Coronary artery (tissue), 2 donors: ENCODE measurements at regions not wholly inside any gene's neighbourhood (a gene's known extent, or its start where the extent isn't known, plus 50 kb on each side); places are given as distances from the start of the nearest gene placed in this dataset.
"Not testable (repeated sequence)": the region's sequence is repeated elsewhere in the genome, so short reads cannot be mapped to it uniquely, and the experiment has no call there.

ENCODE experiments used
- DNase-seq: peaks from one replicate; pipeline ENCODE4 v3.0.0-alpha.2; 2017; ENCODE audit warnings: low spot score
- H3K27ac ChIP-seq, 2 donors: fragments of 200-600 bp; sonication (generic); one replicate each; pipeline ENCODE4 v1.5.1; 2016 to 2019
- H3K4me3 ChIP-seq: fragments of 200-600 bp; sonication (generic); 2 replicates; pipeline ENCODE4 v1.5.1; 2016; ENCODE audit warnings: mild to moderate bottlenecking, moderate library complexity
- TF ChIP-seq, protein P1 (sequence below): fragments of 200-600 bp; sonication (generic); IDR thresholded peaks from one replicate; pipeline ENCODE4 v1.5.1; 2019; ENCODE audit warnings: antibody characterized with exemption

DNA sequence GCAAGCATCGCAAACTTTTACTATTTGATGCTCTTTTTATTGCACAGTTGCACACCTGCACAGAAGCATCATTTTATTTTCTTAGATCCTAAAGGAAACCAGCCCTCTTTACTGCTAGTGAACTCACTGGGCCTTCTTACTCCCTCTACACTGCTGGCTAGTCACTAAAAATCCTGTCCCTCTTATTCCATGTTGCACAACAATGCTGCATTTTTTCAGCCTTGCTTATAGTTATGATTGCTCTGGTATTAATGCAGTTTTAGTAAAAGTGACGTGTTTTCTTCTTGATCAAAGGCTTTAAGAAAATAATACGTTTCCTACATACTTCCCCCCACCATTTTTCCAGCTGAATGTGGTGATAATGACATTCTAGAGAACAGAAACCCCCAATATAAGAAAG lies 132.9 kb upstream of the FAM3C start:
- Histone ChIP-seq H3K27ac (no peak overlapping the region), H3K4me3 (no peak overlapping the region)
- TF ChIP-seq, protein P1, sequence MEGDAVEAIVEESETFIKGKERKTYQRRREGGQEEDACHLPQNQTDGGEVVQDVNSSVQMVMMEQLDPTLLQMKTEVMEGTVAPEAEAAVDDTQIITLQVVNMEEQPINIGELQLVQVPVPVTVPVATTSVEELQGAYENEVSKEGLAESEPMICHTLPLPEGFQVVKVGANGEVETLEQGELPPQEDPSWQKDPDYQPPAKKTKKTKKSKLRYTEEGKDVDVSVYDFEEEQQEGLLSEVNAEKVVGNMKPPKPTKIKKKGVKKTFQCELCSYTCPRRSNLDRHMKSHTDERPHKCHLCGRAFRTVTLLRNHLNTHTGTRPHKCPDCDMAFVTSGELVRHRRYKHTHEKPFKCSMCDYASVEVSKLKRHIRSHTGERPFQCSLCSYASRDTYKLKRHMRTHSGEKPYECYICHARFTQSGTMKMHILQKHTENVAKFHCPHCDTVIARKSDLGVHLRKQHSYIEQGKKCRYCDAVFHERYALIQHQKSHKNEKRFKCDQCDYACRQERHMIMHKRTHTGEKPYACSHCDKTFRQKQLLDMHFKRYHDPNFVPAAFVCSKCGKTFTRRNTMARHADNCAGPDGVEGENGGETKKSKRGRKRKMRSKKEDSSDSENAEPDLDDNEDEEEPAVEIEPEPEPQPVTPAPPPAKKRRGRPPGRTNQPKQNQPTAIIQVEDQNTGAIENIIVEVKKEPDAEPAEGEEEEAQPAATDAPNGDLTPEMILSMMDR, result no peak
- no peak for DNase-seq

- not testable (repeated sequence) for H3K4me3 ChIP-seq, DNase-seq, H3K27ac ChIP-seq
Measured at GRCh38 chr7:121526210-121526609, 130.1 kb upstream of the FAM3C start.

GRCh38 chr7:121525155-121525819 lies 129.2 kb upstream of the FAM3C start:
- DNase-seq, result no peak
- TF ChIP-seq, protein P1, result no peak
- H3K27ac ChIP-seq, result no peak overlapping the region
- H3K4me3 ChIP-seq, result no peak overlapping the region

GRCh38 chr7:121521711-121522400 lies 125.7 kb upstream of the FAM3C start:
- DNase-seq, result no peak
- Histone ChIP-seq H3K4me3 (no peak overlapping the region), H3K27ac (no peak overlapping the region)
- TF ChIP-seq, protein P1, result no peak

GRCh38 chr7:121520911-121521310 lies 124.8 kb upstream of the FAM3C start:
- H3K27ac ChIP-seq, result peak overlapping the region in 1 of 2 donors; percentile 5
- TF ChIP-seq, protein P1, result no peak

GRCh38 chr7:121519548-121520521 lies 123.7 kb upstream of the FAM3C start:
- Histone ChIP-seq H3K27ac (peak overlapping the region in 1 of 2 donors; percentile 5), H3K4me3 (no peak overlapping the region)
- TF ChIP-seq, protein P1, result no peak
- DNase-seq, result no peak

More at GRCh38 chr7:121520911-121521310, 124.8 kb upstream of the FAM3C start:
- no peak overlapping the region for H3K4me3 ChIP-seq
- no peak for DNase-seq

GRCh38 chr7:121517591-121517990 lies 121.5 kb upstream of the FAM3C start:
- Histone ChIP-seq H3K4me3 (no peak overlapping the region), H3K27ac (no peak overlapping the region)
- no peak for DNase-seq
- TF ChIP-seq, protein P1, result no peak
